Anterior cingulate cortex (tissue), 58 donors: ENCODE measurements at regions not wholly inside any gene's neighbourhood (a gene's known extent, or its start where the extent isn't known, plus 50 kb on each side); places are given as distances from the start of the nearest gene placed in this dataset.
"Not testable (repeated sequence)": the region's sequence is repeated elsewhere in the genome, so short reads cannot be mapped to it uniquely, and the experiment has no call there.

Experiments used
- DNase-seq, 58 donors: peaks; one replicate each; lab custom pipeline; 2025; lab: John Stamatoyannopoulos, UW

- no peak for DNase-seq
Observed at GRCh38 chr18:39497821-39498220, 1932.2 kb upstream of the CELF4 start.

DNA sequence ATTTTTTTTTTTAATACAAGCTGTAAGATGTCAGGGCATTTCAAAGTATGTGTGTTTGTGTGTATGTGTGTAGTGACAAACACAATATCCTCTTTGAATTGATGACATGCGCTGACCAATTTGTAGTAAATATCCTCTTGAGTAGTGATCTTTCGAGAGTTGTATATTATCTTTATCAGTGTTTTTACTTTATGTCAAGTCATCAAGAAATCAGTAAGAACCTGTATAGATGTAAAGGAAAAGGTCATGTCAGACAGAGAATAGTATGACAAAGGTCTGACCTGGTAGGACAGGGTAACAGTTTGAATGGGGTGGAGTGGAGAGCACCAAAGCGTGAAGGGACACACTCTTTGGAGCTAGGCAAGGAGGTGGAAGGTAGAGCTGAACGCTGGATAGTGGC lies 1931.4 kb upstream of the CELF4 start:
- no peak for DNase-seq

DNA sequence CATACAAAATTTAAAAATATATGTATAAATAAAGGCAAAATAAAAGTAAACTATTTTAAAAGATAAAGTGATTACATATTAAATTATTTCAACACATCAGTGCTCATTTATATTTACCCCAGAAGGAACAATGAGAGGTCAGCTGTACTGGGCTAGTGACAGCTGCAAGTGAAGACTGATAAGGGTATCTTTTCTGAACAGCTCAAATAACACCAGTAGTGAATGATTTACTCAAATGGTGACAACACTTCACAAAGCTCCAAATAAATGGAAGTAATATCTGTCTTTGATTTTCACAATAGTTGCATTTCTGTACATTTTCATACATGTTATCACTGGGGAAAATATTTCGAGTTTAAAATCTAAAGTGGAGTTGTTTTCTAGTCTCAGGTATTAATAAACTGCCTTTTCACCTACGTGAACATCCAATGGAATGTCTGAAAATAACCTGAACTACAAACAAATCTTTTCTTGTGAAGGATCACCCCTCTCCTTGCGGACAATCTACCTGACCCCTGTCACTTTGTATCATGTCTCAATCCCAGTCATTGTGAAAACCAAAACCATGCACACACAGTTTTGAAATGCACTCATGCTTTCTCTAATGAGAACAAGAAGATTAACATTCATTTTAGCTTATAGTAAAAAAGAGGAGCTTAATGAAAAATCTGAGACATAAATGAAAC lies 1928.8 kb upstream of the CELF4 start:
- no peak for DNase-seq

GRCh38 chr18:39491408-39491807 lies 1925.8 kb upstream of the CELF4 start:
- no peak for DNase-seq

DNA sequence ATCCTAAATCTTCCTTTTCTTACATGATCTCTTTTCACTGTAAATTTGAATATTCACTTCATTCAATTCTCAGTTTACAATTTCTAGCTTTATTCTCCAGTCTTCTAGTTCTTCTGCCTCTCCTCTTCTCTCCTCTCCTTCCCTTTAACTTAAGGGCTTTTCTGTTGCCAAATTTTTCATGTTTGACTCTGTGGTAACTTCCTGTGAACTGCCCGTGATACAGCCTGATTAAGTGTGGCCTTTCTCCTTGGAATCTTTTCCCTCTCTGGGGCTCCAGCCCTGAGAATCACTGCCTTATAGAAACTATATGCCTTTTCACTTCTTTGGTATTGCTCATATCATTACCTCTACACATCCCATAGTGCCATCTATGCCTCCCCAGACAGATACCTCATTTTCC lies 1923.8 kb upstream of the CELF4 start:
- no peak for DNase-seq

- no peak for DNase-seq
Observed at GRCh38 chr18:39487932-39488331, 1922.3 kb upstream of the CELF4 start.

DNA sequence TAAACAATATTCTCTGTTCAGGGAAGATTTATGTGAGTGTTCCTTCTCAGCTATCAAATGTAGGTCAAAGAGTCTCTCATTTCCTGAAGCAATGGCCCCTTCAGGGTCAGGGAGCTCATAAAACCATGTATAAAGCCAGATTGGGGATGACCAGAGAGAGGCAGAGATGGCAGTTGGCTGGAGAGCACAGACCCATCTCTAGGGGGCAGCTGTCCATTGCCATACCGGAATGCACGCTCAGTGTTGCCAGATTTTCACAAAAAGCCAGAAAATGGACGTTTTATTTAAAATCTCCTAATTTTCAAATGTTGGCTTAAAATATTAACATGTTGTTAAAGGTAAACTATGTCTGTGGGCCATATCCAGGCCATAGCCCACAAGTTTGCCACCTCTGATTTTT lies 1920.7 kb upstream of the CELF4 start:
- no peak for DNase-seq

DNA sequence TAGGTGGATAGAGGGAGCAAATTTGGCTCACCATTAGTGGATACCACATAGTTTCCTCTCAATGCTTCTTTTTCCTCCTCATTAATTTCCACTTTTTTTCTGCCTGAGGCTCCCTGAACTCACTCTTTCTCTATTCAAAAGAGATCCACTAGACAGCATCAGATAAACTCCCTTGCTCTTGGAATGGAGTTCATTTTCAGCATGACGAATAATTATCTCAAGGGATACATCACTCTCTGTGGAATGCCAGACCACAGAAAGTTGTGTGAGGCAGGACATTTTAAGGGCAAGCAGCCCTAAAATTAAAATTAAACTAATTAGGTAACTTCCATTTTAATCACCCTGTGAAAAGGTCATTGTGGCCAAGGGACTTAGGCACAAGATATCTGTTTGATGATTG lies 1920.1 kb upstream of the CELF4 start:
- DNase-seq, result no peak

DNA sequence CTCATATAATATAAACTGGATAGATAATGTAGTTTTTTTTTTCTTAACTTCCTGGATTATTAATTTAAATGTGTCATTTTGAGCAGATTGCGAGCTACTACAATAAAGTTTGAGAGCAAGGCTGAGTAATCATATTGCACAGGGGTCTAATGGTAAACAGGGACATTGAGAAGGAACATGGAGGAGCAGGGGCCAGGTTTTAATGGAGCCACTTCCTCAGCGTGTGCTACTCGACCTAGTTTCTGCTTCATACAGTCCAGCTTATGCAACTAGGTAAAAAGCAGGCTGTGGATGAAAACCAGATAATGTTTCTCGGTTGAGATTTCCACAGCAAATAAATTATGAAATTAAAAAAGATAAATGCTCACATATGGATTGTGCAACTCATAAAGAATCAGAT lies 1915.7 kb upstream of the CELF4 start:
- DNase-seq, result no peak

DNA sequence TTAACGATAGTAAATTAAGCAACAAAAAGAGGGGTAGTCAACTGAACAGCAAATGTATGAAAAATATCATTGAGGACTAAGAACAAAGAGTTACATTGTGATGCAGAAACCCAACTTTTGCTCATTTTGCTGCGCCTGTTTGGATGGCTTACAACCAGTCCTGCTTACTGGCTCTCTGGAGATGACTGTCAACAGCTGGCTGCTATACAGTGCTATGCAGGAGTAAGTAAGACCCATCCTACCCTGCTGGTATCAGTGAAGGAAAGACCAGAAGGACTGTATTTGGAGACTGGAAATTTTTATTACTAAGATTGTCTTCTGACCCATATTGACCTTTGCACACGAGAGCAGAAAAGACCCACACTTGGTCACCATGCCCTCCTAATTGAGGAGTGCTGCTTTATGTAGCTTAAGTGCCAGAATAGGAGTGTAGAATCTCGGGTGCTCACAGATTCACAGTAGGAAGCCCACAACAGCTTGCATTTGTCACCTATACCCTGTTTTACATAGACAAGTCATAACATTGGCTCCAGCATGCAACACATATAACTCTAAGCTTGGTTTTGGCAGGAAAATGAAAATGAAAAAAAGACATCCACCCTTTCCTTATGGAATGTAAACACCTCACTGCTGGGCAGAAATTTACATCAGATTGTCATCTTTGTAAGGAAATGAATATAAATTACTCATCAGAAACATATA lies 1915.0 kb upstream of the CELF4 start:
- peak in 3 of 58 donors; percentile 3 to 14 (median 3) for DNase-seq

- no peak for DNase-seq
Observed at GRCh38 chr18:39464006-39464405, 1898.4 kb upstream of the CELF4 start.

DNA sequence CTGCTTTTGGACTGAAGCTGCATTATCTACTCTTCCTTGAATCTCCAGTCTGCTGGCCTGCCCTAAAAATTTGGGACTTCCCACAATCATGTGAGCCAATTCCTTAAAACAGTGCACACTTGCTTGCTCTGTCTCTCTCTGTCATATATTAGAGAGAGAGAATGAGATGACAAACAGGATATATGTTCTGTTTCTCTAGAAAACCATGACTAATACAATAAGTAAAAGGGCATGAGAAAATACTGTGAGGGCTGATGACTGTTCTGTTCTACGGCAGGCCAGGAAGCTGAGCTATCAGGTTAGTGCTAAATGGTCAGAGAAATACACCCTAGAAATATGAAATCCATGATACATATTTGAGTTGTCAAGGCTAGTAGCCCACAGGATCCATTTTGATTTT lies 1896.8 kb upstream of the CELF4 start:
- DNase-seq, result no peak

DNA sequence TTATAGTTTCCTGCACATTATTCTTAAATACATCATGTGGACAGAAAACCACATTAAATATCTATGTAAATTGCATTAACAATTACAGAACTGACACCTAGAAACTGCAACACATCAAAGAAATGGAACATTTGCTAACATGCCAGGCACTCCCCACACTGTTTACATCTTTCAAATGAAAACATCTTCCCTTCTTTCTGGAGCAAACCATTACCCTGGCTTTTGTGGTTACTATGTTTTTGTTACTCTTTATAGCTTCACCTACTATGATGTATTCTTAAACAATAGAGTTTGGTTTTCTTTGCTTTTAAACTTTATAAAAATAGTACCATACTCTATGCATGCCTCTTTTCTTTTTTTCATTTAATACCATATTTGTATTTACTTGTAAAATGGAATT lies 1894.5 kb upstream of the CELF4 start:
- no peak for DNase-seq

DNA sequence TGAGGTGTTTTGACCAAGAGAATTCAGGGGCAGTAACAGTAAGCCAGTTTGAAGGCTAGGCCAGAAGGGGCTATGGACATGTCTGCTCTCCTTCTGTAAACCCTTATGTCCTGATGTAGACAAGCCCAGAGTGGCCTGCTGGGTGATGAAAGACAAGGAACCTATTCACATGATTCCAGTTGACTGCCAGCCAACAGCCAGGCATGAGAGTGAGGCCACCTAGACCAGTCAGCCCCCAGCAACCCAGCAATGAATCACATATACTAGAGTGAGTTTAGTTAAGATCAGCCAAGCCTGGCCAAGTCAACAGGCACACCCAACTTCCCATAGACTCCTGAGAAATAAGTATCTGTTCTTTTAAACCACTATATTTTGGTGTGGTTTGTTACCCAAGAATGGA lies 1889.7 kb upstream of the CELF4 start:
- DNase-seq, result peak in 6 of 58 donors; percentile 1 to 17 (median 2)

DNA sequence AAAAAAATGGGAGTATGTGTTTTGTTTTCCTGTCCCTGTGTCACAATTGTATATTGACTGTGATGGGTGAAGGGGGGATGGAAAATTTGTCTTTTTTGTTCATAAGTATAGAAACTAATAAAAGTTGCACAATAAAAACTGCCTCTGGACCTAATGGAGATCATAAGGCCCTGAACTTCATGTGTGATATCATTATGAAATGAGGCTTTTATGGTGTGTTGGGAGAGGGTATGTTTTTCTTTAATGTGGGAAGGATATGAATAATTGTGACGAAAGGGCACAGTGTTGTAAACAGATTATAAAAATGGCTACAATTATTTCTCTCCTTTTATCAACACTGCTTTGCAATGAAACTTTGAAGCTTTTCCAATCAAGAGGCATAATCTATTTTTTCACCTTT lies 1889.3 kb upstream of the CELF4 start:
- DNase-seq, result no peak

GRCh38 chr18:39453882-39454281 lies 1888.3 kb upstream of the CELF4 start:
- DNase-seq, result peak in 14 of 58 donors; percentile 0 to 39 (median 4)

- no peak for DNase-seq
Observed at GRCh38 chr18:39453356-39453755, 1887.8 kb upstream of the CELF4 start.

GRCh38 chr18:39450958-39451357 lies 1885.4 kb upstream of the CELF4 start:
- DNase-seq, result no peak

DNA sequence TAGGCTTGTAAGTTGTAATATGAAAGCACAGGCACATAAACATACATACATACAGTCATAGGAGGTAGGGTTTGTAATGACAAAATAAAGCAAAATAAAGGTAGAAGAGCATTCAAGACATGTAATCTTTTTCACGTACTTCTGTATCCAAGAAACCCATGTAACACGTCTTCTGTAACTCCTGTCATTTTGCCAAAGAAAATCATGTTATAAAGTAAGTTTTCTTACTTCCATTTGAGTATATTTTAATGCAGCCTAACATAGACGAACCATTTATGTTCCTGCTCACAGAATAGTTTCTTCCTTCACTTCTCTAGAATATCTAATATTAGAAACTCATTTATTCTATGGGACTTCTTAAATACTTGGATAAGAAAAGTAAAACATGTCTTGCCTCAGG lies 1884.0 kb upstream of the CELF4 start:
- no peak for DNase-seq

DNA sequence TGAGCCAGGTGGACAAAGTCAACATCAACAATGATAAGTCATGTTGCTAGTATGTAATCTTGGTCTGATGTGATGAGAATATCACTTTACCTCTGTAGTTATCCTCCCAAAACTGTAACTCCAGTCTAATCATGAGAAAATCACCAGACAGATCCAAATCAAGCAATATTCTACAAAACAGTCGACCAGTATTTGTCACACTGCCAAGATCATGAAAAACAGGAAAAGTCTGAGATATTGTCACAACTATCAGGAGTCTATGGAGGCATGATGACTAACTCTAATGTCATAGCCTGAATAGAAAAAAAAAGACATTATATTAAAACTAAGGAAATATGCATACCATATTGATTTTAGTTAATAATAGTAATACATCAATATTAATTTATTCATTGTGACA lies 1883.3 kb upstream of the CELF4 start:
- DNase-seq, result no peak

DNA sequence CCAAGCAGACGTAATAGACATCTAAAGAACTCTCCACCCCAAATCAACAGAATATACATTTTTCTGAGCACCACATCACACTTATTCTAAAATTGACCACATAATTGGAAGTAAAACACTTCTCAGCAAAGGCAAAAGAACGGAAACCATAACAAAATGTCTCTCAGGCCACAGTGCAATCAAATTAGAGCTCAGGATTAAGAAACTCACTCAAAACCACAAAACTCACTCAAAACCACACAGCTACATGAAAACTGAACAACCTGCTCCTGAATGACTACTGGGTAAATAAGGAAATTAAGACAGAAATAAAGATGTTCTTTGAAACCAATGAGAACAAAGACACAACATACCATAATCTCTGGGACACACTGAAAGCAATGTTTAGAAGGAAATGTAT lies 1879.4 kb upstream of the CELF4 start:
- not testable (repeated sequence) for DNase-seq

DNA sequence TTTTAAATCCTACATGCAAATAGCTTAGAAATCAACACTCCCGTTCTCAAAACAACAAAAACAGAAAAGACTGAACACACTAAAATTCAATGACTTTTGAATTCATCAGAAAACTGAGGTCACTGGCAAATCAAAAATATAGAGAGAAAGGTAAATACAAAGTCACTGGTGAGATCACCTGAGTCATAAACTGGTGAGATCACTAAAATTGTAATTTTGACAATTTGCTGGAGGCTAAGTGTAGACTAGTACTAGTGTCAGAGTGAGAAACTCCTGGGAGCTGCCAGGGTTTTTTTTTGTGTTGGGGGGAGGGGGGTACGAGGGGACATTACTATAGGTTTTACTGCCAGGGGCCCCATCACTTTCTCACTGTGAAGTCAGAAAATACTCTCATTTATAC lies 1876.0 kb upstream of the CELF4 start:
- no peak for DNase-seq
